ENCODE measurements at regions not wholly inside any gene's neighbourhood (a gene's known extent, or its start where the extent isn't known, plus 50 kb on each side); places are given as distances from the start of the nearest gene placed in this dataset.

DNA sequence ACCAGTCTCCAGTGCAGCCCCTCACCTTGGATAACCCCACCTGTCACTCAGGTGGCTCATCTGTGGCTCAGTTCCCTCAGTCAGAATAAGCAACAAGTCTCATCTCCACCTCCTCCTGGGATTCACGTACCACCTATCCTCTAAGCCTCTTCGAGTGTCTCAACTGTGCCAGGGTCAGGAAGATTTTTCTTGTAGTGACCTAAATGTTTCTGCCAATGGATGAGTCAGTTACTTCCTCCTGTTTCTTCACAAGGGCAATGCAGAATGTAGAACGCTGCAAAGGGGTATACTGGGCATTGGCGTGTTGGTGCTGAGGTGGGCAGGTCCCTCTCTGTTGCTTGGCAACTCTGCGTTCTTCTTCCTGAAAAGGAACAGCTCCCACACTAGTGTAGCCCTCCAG, 213.3 kb upstream of the CXCR4 start:
- Histone ChIP-seq H3K4me3 (no peak overlapping the region), H3K9me2 (ENCODE audit: insufficient read depth) (no peaks in the 10 kb centered on the region), H2AFZ (no peak overlapping the region), H3K9me3 (ENCODE audit: insufficient read depth, low read depth) (no peaks in the 10 kb centered on the region), H3K27ac (no peak overlapping the region), H3K4me1 (replicated peaks; ENCODE audit: insufficient read depth) (peaks cover 4% of the 10 kb centered on the region; the same call in 1 of the 2 replicates), H3F3A (ENCODE audit: insufficient read depth, low read depth) (no peaks in the 10 kb centered on the region), H3K36me3 (ENCODE audit: low read depth) (no peaks in the 10 kb centered on the region), H4K20me1 (ENCODE audit: insufficient read depth) (no peaks in the 10 kb centered on the region), H3K4me2 (no peak overlapping the region), H3K79me2 (ENCODE audit: low read depth) (no peaks in the 10 kb centered on the region), H3K27me3 (ENCODE audit: insufficient read depth, low read depth) (no peaks in the 10 kb centered on the region)
- intact Hi-C loops (cut with micrococcal nuclease; ENCODE audit: unreplicated experiment) = no loop called here
- TF ChIP-seq, protein P1, sequence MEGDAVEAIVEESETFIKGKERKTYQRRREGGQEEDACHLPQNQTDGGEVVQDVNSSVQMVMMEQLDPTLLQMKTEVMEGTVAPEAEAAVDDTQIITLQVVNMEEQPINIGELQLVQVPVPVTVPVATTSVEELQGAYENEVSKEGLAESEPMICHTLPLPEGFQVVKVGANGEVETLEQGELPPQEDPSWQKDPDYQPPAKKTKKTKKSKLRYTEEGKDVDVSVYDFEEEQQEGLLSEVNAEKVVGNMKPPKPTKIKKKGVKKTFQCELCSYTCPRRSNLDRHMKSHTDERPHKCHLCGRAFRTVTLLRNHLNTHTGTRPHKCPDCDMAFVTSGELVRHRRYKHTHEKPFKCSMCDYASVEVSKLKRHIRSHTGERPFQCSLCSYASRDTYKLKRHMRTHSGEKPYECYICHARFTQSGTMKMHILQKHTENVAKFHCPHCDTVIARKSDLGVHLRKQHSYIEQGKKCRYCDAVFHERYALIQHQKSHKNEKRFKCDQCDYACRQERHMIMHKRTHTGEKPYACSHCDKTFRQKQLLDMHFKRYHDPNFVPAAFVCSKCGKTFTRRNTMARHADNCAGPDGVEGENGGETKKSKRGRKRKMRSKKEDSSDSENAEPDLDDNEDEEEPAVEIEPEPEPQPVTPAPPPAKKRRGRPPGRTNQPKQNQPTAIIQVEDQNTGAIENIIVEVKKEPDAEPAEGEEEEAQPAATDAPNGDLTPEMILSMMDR (conservative IDR thresholded peaks at IDR 0.05) = no peak
- no peak for TF ChIP-seq EZH2 (IDR thresholded peaks at IDR 0.05; ENCODE audit: low read depth)
- no TSS peak for BruUV-seq (replicated peaks)
- no peak for DNase-seq
- CTCF ChIA-PET = no interaction called here
- POLR2A ChIA-PET (ENCODE audit: unreplicated experiment) = no interaction called here

DNA sequence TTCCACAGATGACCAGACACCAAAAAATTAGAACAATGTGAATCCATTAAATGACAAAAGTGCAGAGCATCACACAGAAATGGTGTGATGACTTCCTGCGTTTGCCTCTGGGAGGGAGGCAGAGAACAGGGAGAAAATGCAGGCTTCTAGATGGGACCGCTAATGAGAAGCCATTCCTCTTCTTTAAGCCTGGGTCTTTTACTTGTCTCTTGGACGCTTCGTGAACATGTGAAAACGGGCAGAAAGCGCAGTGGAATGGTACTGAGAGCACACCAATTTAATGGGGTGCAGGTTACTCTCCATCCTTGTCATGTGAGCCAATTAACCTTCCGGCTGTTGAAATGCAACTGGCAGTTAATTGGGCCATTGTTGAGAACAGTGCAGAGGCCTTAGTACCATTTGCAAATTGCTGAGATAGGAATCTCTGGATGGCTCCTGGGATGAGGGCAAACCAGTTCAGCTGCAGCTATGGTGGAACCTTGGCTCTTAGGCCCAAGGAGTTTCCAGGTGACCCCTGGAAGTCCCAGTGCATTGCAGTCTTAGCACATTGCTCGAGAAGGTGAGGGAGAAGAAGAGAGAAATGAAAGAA, 210.4 kb upstream of the CXCR4 start:
- no peaks in the 10 kb centered on the region for H3K9me3 ChIP-seq (ENCODE audit: insufficient read depth, low read depth)
- H2AFZ ChIP-seq = no peak overlapping the region
- ChIA-PET CTCF (no interaction called here), POLR2A (ENCODE audit: unreplicated experiment) (no interaction called here)
- no peaks in the 10 kb centered on the region for H3F3A ChIP-seq (ENCODE audit: insufficient read depth, low read depth)
- no peak for TF ChIP-seq EZH2 (IDR thresholded peaks at IDR 0.05; ENCODE audit: low read depth)
- TF ChIP-seq, protein P1 (conservative IDR thresholded peaks at IDR 0.05) = no peak
- BruUV-seq (replicated peaks) = no TSS peak
- H3K79me2 ChIP-seq (ENCODE audit: low read depth) = no peaks in the 10 kb centered on the region
- intact Hi-C loops (cut with micrococcal nuclease; ENCODE audit: unreplicated experiment) = no loop called here
- no peak for DNase-seq
- no peak overlapping the region for H3K27ac ChIP-seq
- no peaks in the 10 kb centered on the region for H3K27me3 ChIP-seq (ENCODE audit: insufficient read depth, low read depth)
- H3K4me1 ChIP-seq (replicated peaks; ENCODE audit: insufficient read depth) = peaks cover 4% of the 10 kb centered on the region; the same call in 1 of the 2 replicates
- no peaks in the 10 kb centered on the region for H3K36me3 ChIP-seq (ENCODE audit: low read depth)
- H3K4me3 ChIP-seq = no peak overlapping the region
- no peak overlapping the region for H3K4me2 ChIP-seq
- H4K20me1 ChIP-seq (ENCODE audit: insufficient read depth) = no peaks in the 10 kb centered on the region
- no peaks in the 10 kb centered on the region for H3K9me2 ChIP-seq (ENCODE audit: insufficient read depth)

DNA sequence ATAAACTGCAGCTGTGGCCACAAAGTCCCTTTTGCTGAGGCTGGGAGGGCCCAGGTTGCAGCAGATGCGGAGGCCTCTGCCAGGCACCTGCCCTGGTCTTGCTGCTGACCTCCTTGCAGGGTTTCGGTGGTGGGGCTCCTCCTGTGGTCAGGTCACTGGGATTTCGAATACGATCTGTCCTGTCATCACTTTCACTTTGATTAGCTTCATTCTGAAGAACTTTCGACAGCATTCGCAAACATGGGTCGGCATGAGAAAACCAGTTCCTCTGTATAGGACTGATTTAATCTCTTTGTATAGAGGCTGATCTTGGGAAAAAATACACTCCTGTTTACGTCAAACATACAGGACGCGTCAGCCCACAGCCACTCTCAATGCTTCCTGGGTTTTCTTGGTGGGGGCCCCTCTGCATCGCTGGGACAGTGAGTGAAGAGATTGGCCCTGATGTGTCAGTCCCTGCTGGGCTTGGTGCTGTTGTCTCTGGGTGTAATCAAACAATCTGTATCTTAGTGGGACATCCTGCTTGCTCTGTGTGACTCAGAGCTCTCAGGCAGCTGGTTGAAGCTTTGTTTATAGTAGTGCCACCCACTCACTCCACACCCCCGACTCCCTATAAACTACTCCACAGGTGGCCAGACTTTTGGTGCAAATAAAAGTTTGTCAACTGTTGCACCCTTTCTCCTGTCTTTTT, 209.4 kb upstream of the CXCR4 start:
- Histone ChIP-seq H3K79me2 (ENCODE audit: low read depth) (no peaks in the 10 kb centered on the region), H3K4me2 (peak overlapping the region; percentile 34; the same call in 1 of the 2 replicates), H3K4me1 (replicated peaks; ENCODE audit: insufficient read depth) (peaks cover 4% of the 10 kb centered on the region; the same call in 1 of the 2 replicates), H3K9me3 (ENCODE audit: insufficient read depth, low read depth) (no peaks in the 10 kb centered on the region), H3K27ac (no peak overlapping the region), H3K9me2 (ENCODE audit: insufficient read depth) (no peaks in the 10 kb centered on the region), H3K27me3 (ENCODE audit: insufficient read depth, low read depth) (no peaks in the 10 kb centered on the region), H2AFZ (peak overlapping the region; percentile 25; the same call in 1 of the 2 replicates), H3F3A (ENCODE audit: insufficient read depth, low read depth) (no peaks in the 10 kb centered on the region), H3K4me3 (no peak overlapping the region), H4K20me1 (ENCODE audit: insufficient read depth) (no peaks in the 10 kb centered on the region), H3K36me3 (ENCODE audit: low read depth) (no peaks in the 10 kb centered on the region)
- DNase-seq = peak; percentile 20 to 40
- intact Hi-C loops (cut with micrococcal nuclease; ENCODE audit: unreplicated experiment) = no loop called here
- CTCF ChIA-PET = no interaction called here
- POLR2A ChIA-PET (ENCODE audit: unreplicated experiment) = interaction anchor here (0.7 kb wide), 1 partner anchor 34 kb away, joined by 5 read pairs; no protein-coding TSS in a partner anchor
- TF ChIP-seq EZH2 (IDR thresholded peaks at IDR 0.05; ENCODE audit: low read depth) = no peak
- TF ChIP-seq, protein P1 (conservative IDR thresholded peaks at IDR 0.05) = no peak
- BruUV-seq (replicated peaks) = no TSS peak
